WTC11 (cell line): ENCODE measurements at regions not wholly inside any gene's neighbourhood (a gene's known extent, or its start where the extent isn't known, plus 50 kb on each side); places are given as distances from the start of the nearest gene placed in this dataset.

Experiments
- CREB1 ChIP-seq: sonication (generic); formaldehyde crosslinking; IDR thresholded peaks from 2 replicates; pipeline ENCODE4 v1.8.0; 2023; ENCODE audit warnings: mild to moderate bottlenecking, missing genetic modification reagents
- CREM ChIP-seq: sonication (generic); formaldehyde crosslinking; IDR thresholded peaks from 2 replicates; pipeline ENCODE4 v1.8.1; 2022; ENCODE audit warnings: mild to moderate bottlenecking, missing genetic modification reagents, moderate library complexity
- GRHL2 ChIP-seq: fragments of 250-450 bp; sonication (Bioruptor Pico); IDR thresholded peaks from 2 replicates; pipeline ENCODE4 v1.8.0; 2022; ENCODE audit warnings: mild to moderate bottlenecking, moderate library complexity; ENCODE audit not compliant: insufficient replicate concordance, severe bottlenecking
- MYBL2 ChIP-seq: sonication (generic); formaldehyde crosslinking; IDR thresholded peaks from 2 replicates; pipeline ENCODE4 v1.8.1; 2023; ENCODE audit warnings: mild to moderate bottlenecking, moderate library complexity, missing genetic modification reagents
- SMAD3 ChIP-seq: sonication (generic); formaldehyde crosslinking; IDR thresholded peaks from 2 replicates; pipeline ENCODE4 v1.8.0; 2022; ENCODE audit warnings: missing genetic modification reagents, mild to moderate bottlenecking, borderline replicate concordance
- TEAD4 ChIP-seq: sonication (generic); formaldehyde crosslinking; IDR thresholded peaks from 2 replicates; pipeline ENCODE4 v1.8.0; 2022; ENCODE audit warnings: mild to moderate bottlenecking, missing genetic modification reagents
- TP53 ChIP-seq: sonication (generic); formaldehyde crosslinking; IDR thresholded peaks from 2 replicates; pipeline ENCODE4 v1.8.1; 2023; ENCODE audit warnings: mild to moderate bottlenecking, missing genetic modification reagents
- TF ChIP-seq, protein P1 (sequence below): sonication (generic); formaldehyde crosslinking; IDR thresholded peaks from 2 replicates; pipeline ENCODE4 v1.8.0; 2022; ENCODE audit warnings: mild to moderate bottlenecking, missing genetic modification reagents
- TF ChIP-seq, protein P2 (sequence below): sonication (generic); formaldehyde crosslinking; IDR thresholded peaks from 2 replicates; pipeline ENCODE4 v1.8.1; 2023; ENCODE audit warnings: mild to moderate bottlenecking, missing genetic modification reagents, moderate library complexity
- TF ChIP-seq, protein P3 (sequence below): fragments of 200-600 bp; IDR thresholded peaks from 2 replicates; pipeline ENCODE4 v1.8.0; 2022; ENCODE audit warnings: antibody characterized with exemption
- TF ChIP-seq, protein P4 (sequence below): sonication (generic); formaldehyde crosslinking; IDR thresholded peaks from 2 replicates; pipeline ENCODE4 v1.8.1; 2022; ENCODE audit warnings: missing genetic modification reagents, borderline replicate concordance
- TF ChIP-seq, protein P5 (sequence below): fragments of 250-450 bp; sonication (Bioruptor Pico); IDR thresholded peaks from 2 replicates; pipeline ENCODE4 v1.9.0; 2021; ENCODE audit warnings: mild to moderate bottlenecking
- TF ChIP-seq, protein P6 (sequence below): sonication (generic); formaldehyde crosslinking; IDR thresholded peaks from 2 replicates; pipeline ENCODE4 v1.8.1; 2022; ENCODE audit warnings: mild to moderate bottlenecking, moderate library complexity, missing genetic modification reagents

DNA sequence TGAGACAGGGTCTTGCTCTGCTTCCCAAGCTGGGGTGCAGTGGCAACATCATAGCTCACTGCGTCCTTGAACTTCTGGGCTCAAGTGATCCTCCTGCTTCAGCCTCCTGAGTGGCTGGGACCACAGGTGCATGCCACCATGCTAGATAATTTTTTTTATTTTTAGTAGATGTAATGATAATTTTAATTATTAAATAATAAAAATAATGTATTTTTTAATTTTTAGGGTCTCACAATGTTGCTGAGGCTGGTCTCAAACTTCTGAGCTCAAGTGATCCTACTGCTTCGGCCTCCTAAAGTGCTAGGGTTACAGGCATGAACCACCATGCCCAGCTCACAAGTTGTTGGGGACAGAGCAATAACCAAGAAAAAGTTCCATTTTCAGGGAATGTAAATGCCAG is 138.0 kb upstream of the RALGAPA2 start:
- TF ChIP-seq, protein P1, sequence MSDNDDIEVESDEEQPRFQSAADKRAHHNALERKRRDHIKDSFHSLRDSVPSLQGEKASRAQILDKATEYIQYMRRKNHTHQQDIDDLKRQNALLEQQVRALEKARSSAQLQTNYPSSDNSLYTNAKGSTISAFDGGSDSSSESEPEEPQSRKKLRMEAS (CRISPR knock-in tag): no peak
- no peak for TF ChIP-seq SMAD3
- TF ChIP-seq, protein P2, sequence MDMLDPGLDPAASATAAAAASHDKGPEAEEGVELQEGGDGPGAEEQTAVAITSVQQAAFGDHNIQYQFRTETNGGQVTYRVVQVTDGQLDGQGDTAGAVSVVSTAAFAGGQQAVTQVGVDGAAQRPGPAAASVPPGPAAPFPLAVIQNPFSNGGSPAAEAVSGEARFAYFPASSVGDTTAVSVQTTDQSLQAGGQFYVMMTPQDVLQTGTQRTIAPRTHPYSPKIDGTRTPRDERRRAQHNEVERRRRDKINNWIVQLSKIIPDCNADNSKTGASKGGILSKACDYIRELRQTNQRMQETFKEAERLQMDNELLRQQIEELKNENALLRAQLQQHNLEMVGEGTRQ: no peak
- TF ChIP-seq TP53 (CRISPR knock-in tag): no peak
- no peak for TF ChIP-seq GRHL2 (CRISPR knock-in tag)
- TF ChIP-seq, protein P3, sequence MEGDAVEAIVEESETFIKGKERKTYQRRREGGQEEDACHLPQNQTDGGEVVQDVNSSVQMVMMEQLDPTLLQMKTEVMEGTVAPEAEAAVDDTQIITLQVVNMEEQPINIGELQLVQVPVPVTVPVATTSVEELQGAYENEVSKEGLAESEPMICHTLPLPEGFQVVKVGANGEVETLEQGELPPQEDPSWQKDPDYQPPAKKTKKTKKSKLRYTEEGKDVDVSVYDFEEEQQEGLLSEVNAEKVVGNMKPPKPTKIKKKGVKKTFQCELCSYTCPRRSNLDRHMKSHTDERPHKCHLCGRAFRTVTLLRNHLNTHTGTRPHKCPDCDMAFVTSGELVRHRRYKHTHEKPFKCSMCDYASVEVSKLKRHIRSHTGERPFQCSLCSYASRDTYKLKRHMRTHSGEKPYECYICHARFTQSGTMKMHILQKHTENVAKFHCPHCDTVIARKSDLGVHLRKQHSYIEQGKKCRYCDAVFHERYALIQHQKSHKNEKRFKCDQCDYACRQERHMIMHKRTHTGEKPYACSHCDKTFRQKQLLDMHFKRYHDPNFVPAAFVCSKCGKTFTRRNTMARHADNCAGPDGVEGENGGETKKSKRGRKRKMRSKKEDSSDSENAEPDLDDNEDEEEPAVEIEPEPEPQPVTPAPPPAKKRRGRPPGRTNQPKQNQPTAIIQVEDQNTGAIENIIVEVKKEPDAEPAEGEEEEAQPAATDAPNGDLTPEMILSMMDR: no peak
- no peak for TF ChIP-seq CREM (CRISPR knock-in tag)
- no peak for TF ChIP-seq CREB1
- TF ChIP-seq, protein P4, sequence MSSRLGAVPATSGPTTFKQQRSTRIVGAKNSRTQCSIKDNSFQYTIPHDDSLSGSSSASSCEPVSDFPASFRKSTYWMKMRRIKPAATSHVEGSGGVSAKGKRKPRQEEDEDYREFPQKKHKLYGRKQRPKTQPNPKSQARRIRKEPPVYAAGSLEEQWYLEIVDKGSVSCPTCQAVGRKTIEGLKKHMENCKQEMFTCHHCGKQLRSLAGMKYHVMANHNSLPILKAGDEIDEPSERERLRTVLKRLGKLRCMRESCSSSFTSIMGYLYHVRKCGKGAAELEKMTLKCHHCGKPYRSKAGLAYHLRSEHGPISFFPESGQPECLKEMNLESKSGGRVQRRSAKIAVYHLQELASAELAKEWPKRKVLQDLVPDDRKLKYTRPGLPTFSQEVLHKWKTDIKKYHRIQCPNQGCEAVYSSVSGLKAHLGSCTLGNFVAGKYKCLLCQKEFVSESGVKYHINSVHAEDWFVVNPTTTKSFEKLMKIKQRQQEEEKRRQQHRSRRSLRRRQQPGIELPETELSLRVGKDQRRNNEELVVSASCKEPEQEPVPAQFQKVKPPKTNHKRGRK (CRISPR knock-in tag): no peak
- TF ChIP-seq, protein P5, sequence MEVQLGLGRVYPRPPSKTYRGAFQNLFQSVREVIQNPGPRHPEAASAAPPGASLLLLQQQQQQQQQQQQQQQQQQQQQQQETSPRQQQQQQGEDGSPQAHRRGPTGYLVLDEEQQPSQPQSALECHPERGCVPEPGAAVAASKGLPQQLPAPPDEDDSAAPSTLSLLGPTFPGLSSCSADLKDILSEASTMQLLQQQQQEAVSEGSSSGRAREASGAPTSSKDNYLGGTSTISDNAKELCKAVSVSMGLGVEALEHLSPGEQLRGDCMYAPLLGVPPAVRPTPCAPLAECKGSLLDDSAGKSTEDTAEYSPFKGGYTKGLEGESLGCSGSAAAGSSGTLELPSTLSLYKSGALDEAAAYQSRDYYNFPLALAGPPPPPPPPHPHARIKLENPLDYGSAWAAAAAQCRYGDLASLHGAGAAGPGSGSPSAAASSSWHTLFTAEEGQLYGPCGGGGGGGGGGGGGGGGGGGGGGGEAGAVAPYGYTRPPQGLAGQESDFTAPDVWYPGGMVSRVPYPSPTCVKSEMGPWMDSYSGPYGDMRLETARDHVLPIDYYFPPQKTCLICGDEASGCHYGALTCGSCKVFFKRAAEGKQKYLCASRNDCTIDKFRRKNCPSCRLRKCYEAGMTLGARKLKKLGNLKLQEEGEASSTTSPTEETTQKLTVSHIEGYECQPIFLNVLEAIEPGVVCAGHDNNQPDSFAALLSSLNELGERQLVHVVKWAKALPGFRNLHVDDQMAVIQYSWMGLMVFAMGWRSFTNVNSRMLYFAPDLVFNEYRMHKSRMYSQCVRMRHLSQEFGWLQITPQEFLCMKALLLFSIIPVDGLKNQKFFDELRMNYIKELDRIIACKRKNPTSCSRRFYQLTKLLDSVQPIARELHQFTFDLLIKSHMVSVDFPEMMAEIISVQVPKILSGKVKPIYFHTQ: no peak
- TF ChIP-seq MYBL2 (CRISPR knock-in tag): no peak
- TF ChIP-seq TEAD4 (CRISPR knock-in tag): no peak
- TF ChIP-seq, protein P6, sequence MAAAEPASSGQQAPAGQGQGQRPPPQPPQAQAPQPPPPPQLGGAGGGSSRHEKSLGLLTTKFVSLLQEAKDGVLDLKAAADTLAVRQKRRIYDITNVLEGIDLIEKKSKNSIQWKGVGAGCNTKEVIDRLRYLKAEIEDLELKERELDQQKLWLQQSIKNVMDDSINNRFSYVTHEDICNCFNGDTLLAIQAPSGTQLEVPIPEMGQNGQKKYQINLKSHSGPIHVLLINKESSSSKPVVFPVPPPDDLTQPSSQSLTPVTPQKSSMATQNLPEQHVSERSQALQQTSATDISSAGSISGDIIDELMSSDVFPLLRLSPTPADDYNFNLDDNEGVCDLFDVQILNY (CRISPR knock-in tag): no peak
